HUES64 (cell line): ENCODE measurements at regions not wholly inside any gene's neighbourhood (a gene's known extent, or its start where the extent isn't known, plus 50 kb on each side); places are given as distances from the start of the nearest gene placed in this dataset.

Experiments used
- H3K27ac ChIP-seq: 2 replicates; pipeline ENCODE4 v1.7.0; 2013; ENCODE audit warnings: low read depth, low read length, inconsistent platforms
- H3K27me3 ChIP-seq: 2 replicates; pipeline ENCODE4 v1.6.1; 2013; ENCODE audit warnings: mild to moderate bottlenecking, low read length; ENCODE audit not compliant: insufficient read depth
- H3K36me3 ChIP-seq: 2 replicates; pipeline ENCODE4 v1.6.1; 2013; ENCODE audit warnings: mild to moderate bottlenecking, low read length; ENCODE audit not compliant: insufficient read depth
- H3K4me1 ChIP-seq: 2 replicates; pipeline ENCODE4 v1.6.1; 2013; ENCODE audit warnings: mild to moderate bottlenecking, low read length, moderate library complexity; ENCODE audit not compliant: insufficient read depth
- H3K4me3 ChIP-seq: 2 replicates; pipeline ENCODE4 v1.5.1; 2013; ENCODE audit warnings: mild to moderate bottlenecking, low read length, moderate library complexity
- H3K9ac ChIP-seq: 2 replicates; pipeline ENCODE4 v1.6.1; 2013; ENCODE audit warnings: mild to moderate bottlenecking, low read depth, low read length
- H3K9me3 ChIP-seq: 2 replicates; pipeline ENCODE4 v1.6.1; 2013; ENCODE audit warnings: low read depth, low read length; ENCODE audit not compliant: insufficient read depth
- WGBS: fragments of 150-250, 120-280 bp; methylation state at CpG from one replicate; pipeline ENCODE4 v1.1.7; 2013; ENCODE audit warnings: missing lambda C conversion rate; 5-methylcytosine and 5-hydroxymethylcytosine counted together

- peaks cover 3% of the 10 kb centered on the region for H3K4me1 ChIP-seq
- no peak overlapping the region for H3K27ac ChIP-seq
- no peaks in the 10 kb centered on the region for H3K36me3 ChIP-seq
- H3K9ac ChIP-seq = no peak overlapping the region
- H3K4me3 ChIP-seq = no peak overlapping the region
- no peaks in the 10 kb centered on the region for H3K9me3 ChIP-seq
- H3K27me3 ChIP-seq = no peaks in the 10 kb centered on the region; the same call in 1 of the 2 replicates
- WGBS = 94% methylated on average over 11 of the region's 12 CpGs
Measured at GRCh38 chr22:48248901-48249455, 1486.5 kb downstream of the TBC1D22A start.

- H3K27me3 ChIP-seq = no peaks in the 10 kb centered on the region; the same call in 1 of the 2 replicates
- whole genome bisulfite sequencing = 94% methylated on average over 7 of the region's 7 CpGs
- H3K9ac ChIP-seq = no peak overlapping the region
- no peaks in the 10 kb centered on the region for H3K4me1 ChIP-seq
- no peak overlapping the region for H3K4me3 ChIP-seq
- H3K36me3 ChIP-seq = no peaks in the 10 kb centered on the region
- H3K9me3 ChIP-seq = no peaks in the 10 kb centered on the region
- no peak overlapping the region for H3K27ac ChIP-seq
Measured at GRCh38 chr22:48247829-48248228, 1485.4 kb downstream of the TBC1D22A start.

GRCh38 chr22:48245196-48245485 lies 1482.7 kb downstream of the TBC1D22A start:
- no peaks in the 10 kb centered on the region for H3K9me3 ChIP-seq
- no peaks in the 10 kb centered on the region; the same call in 1 of the 2 replicates for H3K27me3 ChIP-seq
- H3K4me1 ChIP-seq = peaks cover 8% of the 10 kb centered on the region
- H3K36me3 ChIP-seq = no peaks in the 10 kb centered on the region
- 100% methylated on average over 2 of the region's 2 CpGs for WGBS
- no peak overlapping the region for H3K4me3 ChIP-seq
- H3K27ac ChIP-seq = no peak overlapping the region
- H3K9ac ChIP-seq = no peak overlapping the region

GRCh38 chr22:48244388-48245195 lies 1482.1 kb downstream of the TBC1D22A start:
- Histone ChIP-seq H3K36me3 (no peaks in the 10 kb centered on the region), H3K9ac (no peak overlapping the region), H3K27ac (no peak overlapping the region), H3K9me3 (no peaks in the 10 kb centered on the region), H3K4me3 (no peak overlapping the region), H3K27me3 (no peaks in the 10 kb centered on the region; the same call in 1 of the 2 replicates), H3K4me1 (peaks cover 13% of the 10 kb centered on the region)
- WGBS = 96% methylated on average over 33 of the region's 33 CpGs

- no peak overlapping the region for H3K9ac ChIP-seq
- 93% methylated on average over 7 of the region's 7 CpGs for WGBS
- H3K36me3 ChIP-seq = no peaks in the 10 kb centered on the region
- no peak overlapping the region for H3K4me3 ChIP-seq
- H3K27ac ChIP-seq = no peak overlapping the region
- H3K27me3 ChIP-seq = no peaks in the 10 kb centered on the region; the same call in 1 of the 2 replicates
- no peaks in the 10 kb centered on the region for H3K9me3 ChIP-seq
- peaks cover 19% of the 10 kb centered on the region for H3K4me1 ChIP-seq
Measured at GRCh38 chr22:48242461-48242864, 1480.0 kb downstream of the TBC1D22A start.

GRCh38 chr22:48241658-48242057 lies 1479.2 kb downstream of the TBC1D22A start:
- Histone ChIP-seq H3K4me1 (peaks cover 19% of the 10 kb centered on the region), H3K27ac (no peak overlapping the region), H3K27me3 (no peaks in the 10 kb centered on the region; the same call in 1 of the 2 replicates), H3K36me3 (no peaks in the 10 kb centered on the region), H3K9me3 (no peaks in the 10 kb centered on the region), H3K9ac (no peak overlapping the region), H3K4me3 (no peak overlapping the region)
- WGBS = 89% methylated on average over 16 of the region's 16 CpGs

- Histone ChIP-seq H3K27ac (no peak overlapping the region), H3K36me3 (no peaks in the 10 kb centered on the region), H3K4me3 (no peak overlapping the region), H3K9ac (no peak overlapping the region), H3K27me3 (no peaks in the 10 kb centered on the region), H3K9me3 (no peaks in the 10 kb centered on the region), H3K4me1 (peaks cover 19% of the 10 kb centered on the region)
- 95% methylated on average over 8 of the region's 8 CpGs for WGBS
Measured at GRCh38 chr22:48240935-48241230, 1478.4 kb downstream of the TBC1D22A start.

GRCh38 chr22:48240148-48240934 lies 1477.9 kb downstream of the TBC1D22A start:
- H3K4me3 ChIP-seq = peak overlapping the region; percentile 18; the same call in 1 of the 2 replicates
- no peaks in the 10 kb centered on the region for H3K27me3 ChIP-seq
- H3K4me1 ChIP-seq = peaks cover 19% of the 10 kb centered on the region
- H3K9ac ChIP-seq = no peak overlapping the region; the same call in 1 of the 2 replicates
- H3K27ac ChIP-seq = peak overlapping the region; percentile 59
- WGBS = 43% methylated on average over 12 of the region's 13 CpGs
- H3K36me3 ChIP-seq = no peaks in the 10 kb centered on the region
- no peaks in the 10 kb centered on the region for H3K9me3 ChIP-seq

- H3K4me1 ChIP-seq = peaks cover 19% of the 10 kb centered on the region
- H3K27me3 ChIP-seq = no peaks in the 10 kb centered on the region
- H3K4me3 ChIP-seq = peak overlapping the region; percentile 18; the same call in 1 of the 2 replicates
- no peaks in the 10 kb centered on the region for H3K9me3 ChIP-seq
- H3K27ac ChIP-seq = peak overlapping the region; percentile 59
- peak overlapping the region; percentile 11; the same call in 1 of the 2 replicates for H3K9ac ChIP-seq
- 12% methylated on average over 9 of the region's 11 CpGs for WGBS
- no peaks in the 10 kb centered on the region for H3K36me3 ChIP-seq
Measured at GRCh38 chr22:48239461-48240147, 1477.2 kb downstream of the TBC1D22A start.

GRCh38 chr22:48238966-48239365 lies 1476.5 kb downstream of the TBC1D22A start:
- no peak overlapping the region for H3K9ac ChIP-seq
- H3K27me3 ChIP-seq = no peaks in the 10 kb centered on the region
- H3K9me3 ChIP-seq = peaks cover 4% of the 10 kb centered on the region; the same call in 1 of the 2 replicates
- peak overlapping the region; percentile 19; the same call in 1 of the 2 replicates for H3K27ac ChIP-seq
- peaks cover 19% of the 10 kb centered on the region for H3K4me1 ChIP-seq
- H3K4me3 ChIP-seq = no peak overlapping the region
- H3K36me3 ChIP-seq = no peaks in the 10 kb centered on the region
- whole genome bisulfite sequencing = 57% methylated on average over 11 of the region's 12 CpGs
